ENCODE measurements at regions not wholly inside any gene's neighbourhood (a gene's known extent, or its start where the extent isn't known, plus 50 kb on each side); places are given as distances from the start of the nearest gene placed in this dataset.
"Not testable (repeated sequence)": the region's sequence is repeated elsewhere in the genome, so short reads cannot be mapped to it uniquely, and the experiment has no call there.

GRCh38 chr4:81314196-81314896 is 99.3 kb upstream of the PRKG2 start:
- DNase-seq, result no peak

- no peak for DNase-seq
Measured at GRCh38 chr4:81307991-81308390, 93.0 kb upstream of the PRKG2 start.

- DNase-seq, result no peak
Measured at GRCh38 chr4:81304871-81305270, 89.8 kb upstream of the PRKG2 start.

GRCh38 chr4:81300352-81300751 is 85.3 kb upstream of the PRKG2 start:
- DNase-seq, result not testable (repeated sequence)

- no peak for DNase-seq
Measured at GRCh38 chr4:81290813-81291212, 75.8 kb upstream of the PRKG2 start.

- DNase-seq, result no peak
Measured at GRCh38 chr4:81287101-81287500, 72.1 kb upstream of the PRKG2 start.

GRCh38 chr4:81282131-81282530 is 67.1 kb upstream of the PRKG2 start:
- DNase-seq, result no peak

- DNase-seq, result no peak
Measured at GRCh38 chr4:81274460-81274859, 59.4 kb upstream of the PRKG2 start.

GRCh38 chr4:81272671-81273070 is 57.6 kb upstream of the PRKG2 start:
- no peak for DNase-seq
